ENCODE measurements at regions not wholly inside any gene's neighbourhood (a gene's known extent, or its start where the extent isn't known, plus 50 kb on each side); places are given as distances from the start of the nearest gene placed in this dataset.
"Not testable (repeated sequence)": the region's sequence is repeated elsewhere in the genome, so short reads cannot be mapped to it uniquely, and the experiment has no call there.

DNA sequence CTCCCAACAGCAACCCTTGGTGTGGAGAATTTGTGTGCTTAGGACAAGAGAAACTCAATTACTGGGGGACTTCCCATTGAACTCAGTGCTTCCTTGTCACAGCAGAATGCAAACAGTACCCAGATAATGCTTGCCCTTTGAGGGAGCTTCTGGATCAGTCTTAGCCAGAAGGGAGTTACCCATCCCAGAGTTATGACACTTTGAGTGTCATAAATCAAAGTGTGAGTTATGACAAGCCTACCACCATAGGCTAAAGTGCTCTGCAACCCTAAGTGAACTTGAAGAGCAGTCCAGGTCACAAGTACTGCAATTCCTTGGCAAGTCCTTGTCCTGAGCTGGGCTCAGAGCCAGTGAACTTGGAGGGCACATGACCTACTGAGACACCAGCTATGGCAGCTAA lies 1513.9 kb upstream of the PCDH10 start:
- TF ChIP-seq, protein P1, sequence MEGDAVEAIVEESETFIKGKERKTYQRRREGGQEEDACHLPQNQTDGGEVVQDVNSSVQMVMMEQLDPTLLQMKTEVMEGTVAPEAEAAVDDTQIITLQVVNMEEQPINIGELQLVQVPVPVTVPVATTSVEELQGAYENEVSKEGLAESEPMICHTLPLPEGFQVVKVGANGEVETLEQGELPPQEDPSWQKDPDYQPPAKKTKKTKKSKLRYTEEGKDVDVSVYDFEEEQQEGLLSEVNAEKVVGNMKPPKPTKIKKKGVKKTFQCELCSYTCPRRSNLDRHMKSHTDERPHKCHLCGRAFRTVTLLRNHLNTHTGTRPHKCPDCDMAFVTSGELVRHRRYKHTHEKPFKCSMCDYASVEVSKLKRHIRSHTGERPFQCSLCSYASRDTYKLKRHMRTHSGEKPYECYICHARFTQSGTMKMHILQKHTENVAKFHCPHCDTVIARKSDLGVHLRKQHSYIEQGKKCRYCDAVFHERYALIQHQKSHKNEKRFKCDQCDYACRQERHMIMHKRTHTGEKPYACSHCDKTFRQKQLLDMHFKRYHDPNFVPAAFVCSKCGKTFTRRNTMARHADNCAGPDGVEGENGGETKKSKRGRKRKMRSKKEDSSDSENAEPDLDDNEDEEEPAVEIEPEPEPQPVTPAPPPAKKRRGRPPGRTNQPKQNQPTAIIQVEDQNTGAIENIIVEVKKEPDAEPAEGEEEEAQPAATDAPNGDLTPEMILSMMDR (IDR thresholded peaks at IDR 0.05; ENCODE audit: low read length, missing control alignments): no peak
- no peak overlapping the region for H3K4me3 ChIP-seq (replicated peaks; ENCODE audit: low read depth, low read length)
- no peak for DNase-seq (ENCODE audit: low read depth)

GRCh38 chr4:131638781-131639180 lies 1510.3 kb upstream of the PCDH10 start:
- DNase-seq (ENCODE audit: low read depth): peak; percentile 3
- H3K4me3 ChIP-seq (replicated peaks; ENCODE audit: low read depth, low read length): no peak overlapping the region
- TF ChIP-seq, protein P1 (IDR thresholded peaks at IDR 0.05; ENCODE audit: low read length, missing control alignments): no peak

- no peak overlapping the region for H3K4me3 ChIP-seq (replicated peaks; ENCODE audit: low read depth, low read length)
- TF ChIP-seq, protein P1 (IDR thresholded peaks at IDR 0.05; ENCODE audit: low read length, missing control alignments): peak; percentile 78
- peak; percentile 71 for DNase-seq (ENCODE audit: low read depth)
These were observed 1504.5 kb upstream of the PCDH10 start for GRCh38 chr4:131644619-131645018.

DNA sequence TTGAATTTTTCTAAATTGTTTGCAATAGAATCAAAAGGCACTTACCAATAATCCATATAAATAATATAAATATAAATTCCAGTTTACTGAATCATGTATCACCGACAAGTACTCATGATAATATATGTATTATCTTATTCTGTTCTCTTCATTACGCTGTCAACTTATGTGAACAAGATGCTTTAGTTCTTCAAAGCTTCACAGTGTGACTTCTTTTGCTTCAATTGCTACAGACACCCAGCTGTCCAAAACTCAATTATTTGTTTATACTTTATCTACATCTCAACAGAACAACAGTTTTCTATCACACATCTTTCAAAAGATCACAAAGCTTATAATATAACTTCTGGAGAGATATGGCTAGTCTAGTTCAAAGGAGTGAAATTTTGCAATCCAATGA lies 1499.9 kb upstream of the PCDH10 start:
- TF ChIP-seq, protein P1 (IDR thresholded peaks at IDR 0.05; ENCODE audit: low read length, missing control alignments): no peak
- DNase-seq (ENCODE audit: low read depth): no peak
- no peak overlapping the region for H3K4me3 ChIP-seq (replicated peaks; ENCODE audit: low read depth, low read length)

- TF ChIP-seq, protein P1 (IDR thresholded peaks at IDR 0.05; ENCODE audit: low read length, missing control alignments): no peak
- H3K4me3 ChIP-seq (replicated peaks; ENCODE audit: low read depth, low read length): no peak overlapping the region
- no peak for DNase-seq (ENCODE audit: low read depth)
These were observed 1498.1 kb upstream of the PCDH10 start for GRCh38 chr4:131650951-131651350.

DNA sequence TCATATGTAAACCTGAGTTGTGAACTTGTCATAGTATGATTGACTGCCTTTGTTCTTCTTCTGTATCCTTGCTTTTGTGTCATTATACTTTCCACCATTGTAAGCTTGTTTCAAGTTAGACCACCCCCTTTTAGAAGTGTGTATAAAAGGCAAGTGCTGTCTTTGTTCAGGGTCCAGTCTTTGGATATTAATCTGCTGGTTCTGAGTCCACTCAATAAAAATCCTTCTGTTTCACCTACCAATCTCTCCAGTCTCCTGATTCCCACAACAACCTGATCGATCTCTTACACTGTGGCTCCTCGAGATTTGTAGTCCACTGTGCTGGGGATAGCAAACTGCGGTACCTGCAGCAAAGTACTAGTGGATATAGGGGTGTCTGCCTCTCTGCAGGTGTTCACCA lies 1465.8 kb upstream of the PCDH10 start:
- not testable (repeated sequence) for DNase-seq (ENCODE audit: low read depth); H3K4me3 ChIP-seq (replicated peaks; ENCODE audit: low read depth, low read length)

- H3K4me3 ChIP-seq (replicated peaks; ENCODE audit: low read depth, low read length): no peak overlapping the region
- TF ChIP-seq, protein P1 (IDR thresholded peaks at IDR 0.05; ENCODE audit: low read length, missing control alignments): no peak
- no peak for DNase-seq (ENCODE audit: low read depth)
These were observed 1427.2 kb upstream of the PCDH10 start for GRCh38 chr4:131721883-131722282.

DNA sequence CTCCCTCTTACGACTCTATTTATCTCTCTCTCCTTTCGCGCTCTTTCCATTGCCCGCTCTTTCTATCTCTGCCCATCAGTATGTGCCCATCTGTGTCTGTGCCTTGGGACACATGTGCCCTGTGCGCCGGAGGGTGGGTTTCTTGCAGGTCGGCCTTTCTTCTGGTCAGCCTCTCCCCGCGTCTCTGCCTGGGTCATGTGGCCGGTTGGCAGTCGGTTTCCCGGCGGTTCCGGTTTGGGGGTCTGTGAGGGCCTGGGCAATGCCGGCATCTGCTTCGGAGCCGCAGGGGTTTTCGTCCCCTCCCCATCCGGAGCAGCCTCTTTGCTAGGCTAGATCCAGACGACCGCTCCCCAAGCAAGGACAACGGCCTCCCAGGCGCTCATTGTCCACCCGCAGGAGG lies 1426.0 kb upstream of the PCDH10 start:
- H3K4me3 ChIP-seq (replicated peaks; ENCODE audit: low read depth, low read length); DNase-seq (ENCODE audit: low read depth): not testable (repeated sequence)

DNA sequence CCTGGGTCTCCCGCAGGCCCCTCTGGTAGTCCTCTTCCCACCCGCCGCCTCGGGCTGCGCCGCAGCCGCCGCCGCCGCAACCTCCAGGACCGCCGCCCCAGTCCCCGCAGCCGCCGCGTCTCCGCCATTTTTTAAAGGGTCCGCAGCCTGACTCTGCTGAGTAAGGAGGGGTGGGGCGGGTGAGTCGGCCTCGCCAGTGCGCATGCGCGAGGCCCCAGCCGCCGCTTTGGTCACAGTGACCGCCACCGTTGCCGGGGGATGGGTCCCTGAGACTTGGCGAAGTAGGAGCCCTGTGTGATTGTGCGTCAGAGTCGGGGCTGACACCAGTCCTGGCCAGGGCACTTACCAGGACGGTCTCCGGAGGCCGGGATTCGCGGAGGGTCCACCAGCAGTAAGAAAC lies 1424.2 kb upstream of the PCDH10 start:
- H3K4me3 ChIP-seq (replicated peaks; ENCODE audit: low read depth, low read length): peak overlapping the region; percentile 44
- DNase-seq (ENCODE audit: low read depth): peak; percentile 56

DNA sequence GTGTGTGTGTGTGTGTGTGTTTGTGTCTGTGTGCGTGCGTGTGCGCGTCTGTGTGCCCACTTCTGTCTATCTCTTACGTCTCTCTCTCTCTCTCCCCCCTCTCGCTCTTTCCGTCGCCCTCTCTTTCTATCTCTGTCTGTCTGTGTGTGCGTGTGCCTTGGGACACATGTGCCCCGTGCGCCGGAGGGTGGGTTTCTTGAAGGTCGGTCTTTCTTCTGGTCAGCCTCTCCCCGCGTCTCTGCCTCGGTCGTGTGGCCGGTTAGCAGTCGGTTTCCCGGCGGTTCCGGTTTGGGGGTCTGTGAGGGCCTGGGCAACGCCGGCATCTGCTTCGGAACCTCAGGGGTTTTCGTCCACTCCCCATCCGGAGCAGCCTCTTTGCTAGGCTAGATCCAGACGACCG lies 1423.6 kb upstream of the PCDH10 start:
- not testable (repeated sequence) for H3K4me3 ChIP-seq (replicated peaks; ENCODE audit: low read depth, low read length); DNase-seq (ENCODE audit: low read depth)

DNA sequence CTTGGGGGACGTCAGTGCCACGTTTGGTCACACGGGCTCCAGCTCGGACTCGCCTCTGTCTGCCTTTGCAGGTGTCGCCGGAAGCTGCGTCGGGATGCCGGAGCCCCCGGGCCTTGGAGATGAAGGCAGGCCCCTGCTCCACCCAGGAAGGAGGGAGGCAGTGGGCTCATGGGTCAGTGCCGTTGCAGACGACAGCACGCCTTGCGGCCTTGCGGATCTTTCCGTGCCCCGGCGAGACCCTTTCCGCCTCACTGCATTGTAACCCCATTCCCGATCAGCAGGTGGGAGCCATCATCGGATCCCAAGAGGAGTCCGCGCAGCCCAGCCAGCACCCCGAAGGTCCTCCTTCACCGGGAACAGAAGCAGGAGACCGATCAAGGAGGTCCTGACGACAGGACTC lies 1422.2 kb upstream of the PCDH10 start:
- not testable (repeated sequence) for DNase-seq (ENCODE audit: low read depth); H3K4me3 ChIP-seq (replicated peaks; ENCODE audit: low read depth, low read length)

- peak overlapping the region; percentile 42 for H3K4me3 ChIP-seq (replicated peaks; ENCODE audit: low read depth, low read length)
- peak; percentile 8 for DNase-seq (ENCODE audit: low read depth)
These were observed 1421.7 kb upstream of the PCDH10 start for GRCh38 chr4:131727418-131727817.
